ENCODE measurements at regions not wholly inside any gene's neighbourhood (a gene's known extent, or its start where the extent isn't known, plus 50 kb on each side); places are given as distances from the start of the nearest gene placed in this dataset.

- no peaks in the 10 kb centered on the region for H3K9me3 ChIP-seq (ENCODE audit: low read length)
- no peaks in the 10 kb centered on the region for H3K36me3 ChIP-seq (ENCODE audit: insufficient read depth, low read length)
- H4K20me1 ChIP-seq (ENCODE audit: insufficient read depth): no peaks in the 10 kb centered on the region
- H3K4me2 ChIP-seq (ENCODE audit: low read length): no peak overlapping the region
- no peaks in the 10 kb centered on the region for H3K9me2 ChIP-seq (ENCODE audit: insufficient read depth, low read length)
- H3K9ac ChIP-seq (ENCODE audit: low read length): no peak overlapping the region
- no peak overlapping the region for H2AFZ ChIP-seq (ENCODE audit: low read depth, low read length)
- H3F3A ChIP-seq (ENCODE audit: insufficient read depth, low read length, poor library complexity, severe bottlenecking): no peaks in the 10 kb centered on the region
- TF ChIP-seq CTCF (IDR thresholded peaks at IDR 0.05; ENCODE audit: poor library complexity, severe bottlenecking) (no peak), POLR2AphosphoS5 (IDR thresholded peaks at IDR 0.05) (no peak), RAD21 (conservative IDR thresholded peaks at IDR 0.05) (no peak), REST (IDR thresholded peaks at IDR 0.05; ENCODE audit: borderline replicate concordance) (no peak), MXI1 (conservative IDR thresholded peaks at IDR 0.05; ENCODE audit: poor library complexity, severe bottlenecking) (no peak), TAF1 (IDR thresholded peaks at IDR 0.05; ENCODE audit: low read depth) (no peak), EZH2 (IDR thresholded peaks at IDR 0.05; ENCODE audit: borderline replicate concordance, insufficient read depth, low read length, poor library complexity, severe bottlenecking) (no peak), EP300 (conservative IDR thresholded peaks at IDR 0.05; ENCODE audit: poor library complexity, severe bottlenecking) (no peak), SMC3 (conservative IDR thresholded peaks at IDR 0.05; ENCODE audit: poor library complexity) (no peak)
- H3K79me2 ChIP-seq (replicated peaks; ENCODE audit: insufficient read depth, low read length): no peaks in the 10 kb centered on the region
- no peak overlapping the region for H3K4me3 ChIP-seq (ENCODE audit: low read length)
- no peak overlapping the region for H3K27ac ChIP-seq (ENCODE audit: low read length)
- peaks cover 4% of the 10 kb centered on the region for H3K27me3 ChIP-seq (ENCODE audit: insufficient read depth, low read depth, low read length)
These were observed 202.0 kb downstream of the TSHZ3 start for GRCh38 chr19:31147234-31147633.

- H4K20me1 ChIP-seq (ENCODE audit: insufficient read depth): no peaks in the 10 kb centered on the region
- H3K9me2 ChIP-seq (ENCODE audit: insufficient read depth, low read length): no peaks in the 10 kb centered on the region
- no peak overlapping the region for H3K4me2 ChIP-seq (ENCODE audit: low read length)
- H2AFZ ChIP-seq (ENCODE audit: low read depth, low read length): no peak overlapping the region
- no peak overlapping the region for H3K27ac ChIP-seq (ENCODE audit: low read length)
- no peak overlapping the region for H3K4me3 ChIP-seq (ENCODE audit: low read length)
- no peaks in the 10 kb centered on the region for H3K9me3 ChIP-seq (ENCODE audit: low read length)
- H3K9ac ChIP-seq (ENCODE audit: low read length): no peak overlapping the region
- H3K27me3 ChIP-seq (ENCODE audit: insufficient read depth, low read depth, low read length): peaks cover 5% of the 10 kb centered on the region
- no peaks in the 10 kb centered on the region for H3K36me3 ChIP-seq (ENCODE audit: insufficient read depth, low read length)
- no peaks in the 10 kb centered on the region for H3K79me2 ChIP-seq (replicated peaks; ENCODE audit: insufficient read depth, low read length)
- no peak for TF ChIP-seq POLR2AphosphoS5 (IDR thresholded peaks at IDR 0.05)
- TF ChIP-seq MXI1 (conservative IDR thresholded peaks at IDR 0.05; ENCODE audit: poor library complexity, severe bottlenecking): no peak
- TF ChIP-seq SMC3 (conservative IDR thresholded peaks at IDR 0.05; ENCODE audit: poor library complexity): no peak
- no peak for TF ChIP-seq CTCF (IDR thresholded peaks at IDR 0.05; ENCODE audit: poor library complexity, severe bottlenecking)
- no peak for TF ChIP-seq RAD21 (conservative IDR thresholded peaks at IDR 0.05)
- no peak for TF ChIP-seq EZH2 (IDR thresholded peaks at IDR 0.05; ENCODE audit: borderline replicate concordance, insufficient read depth, low read length, poor library complexity, severe bottlenecking)
- no peak for TF ChIP-seq TAF1 (IDR thresholded peaks at IDR 0.05; ENCODE audit: low read depth)
- TF ChIP-seq REST (IDR thresholded peaks at IDR 0.05; ENCODE audit: borderline replicate concordance): no peak
- no peak for TF ChIP-seq EP300 (conservative IDR thresholded peaks at IDR 0.05; ENCODE audit: poor library complexity, severe bottlenecking)
- no peaks in the 10 kb centered on the region for H3F3A ChIP-seq (ENCODE audit: insufficient read depth, low read length, poor library complexity, severe bottlenecking)
These were observed 202.6 kb downstream of the TSHZ3 start for GRCh38 chr19:31146546-31147183.

All from neural cell (in vitro differentiated cells).